ENCODE measurements at regions not wholly inside any gene's neighbourhood (a gene's known extent, or its start where the extent isn't known, plus 50 kb on each side); places are given as distances from the start of the nearest gene placed in this dataset.

DNA sequence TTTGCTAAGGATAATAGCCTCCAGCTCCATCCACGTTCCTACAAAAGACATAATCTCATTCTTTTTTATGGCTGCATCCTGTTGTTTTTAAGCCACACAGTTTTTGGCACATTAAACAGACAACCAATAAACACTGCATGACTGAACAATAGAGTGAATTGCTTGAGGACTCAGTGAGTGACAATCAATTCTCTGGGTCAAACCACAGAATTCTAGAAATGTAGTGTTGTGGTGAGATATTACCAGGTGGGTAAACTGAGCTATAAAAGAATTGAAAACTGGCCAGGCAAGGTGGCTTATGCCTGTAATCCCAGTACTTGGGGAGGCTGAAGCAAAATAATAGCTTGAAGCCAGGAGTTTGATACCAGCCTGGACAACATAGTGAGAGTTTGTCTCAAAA, 154.7 kb upstream of the CADPS start:
- CTCF ChIA-PET (ENCODE audit: low intra/inter-chr PET ratio, low total read pairs) = no interaction called here
- no peak for FAIRE-seq
- Histone ChIP-seq H4K20me1 (ENCODE audit: insufficient read depth, low read length) (no peaks in the 10 kb centered on the region), H3K9me3 (ENCODE audit: low read length) (no peaks in the 10 kb centered on the region), H3K4me3 (replicated peaks in 1 of 3; ENCODE audit: insufficient read depth in 1 of 3, low read depth in 2 of 3, low read length in 3 of 3) (no peak overlapping the region), H3K4me1 (ENCODE audit: insufficient read depth, low read length) (no peaks in the 10 kb centered on the region), H3K9ac (ENCODE audit: insufficient read depth, low read depth, low read length) (no peak overlapping the region), H2AFZ (ENCODE audit: low read length) (no peak overlapping the region), H3K27me3 (ENCODE audit: control insufficient read depth in 1 of 2, insufficient read depth in 2 of 2, low read length in 2 of 2) (no peaks in the 10 kb centered on the region), H3K4me2 (ENCODE audit: low read depth, low read length) (no peak overlapping the region), H3K36me3 (replicated peaks in 1 of 2; ENCODE audit: control insufficient read depth in 1 of 2, insufficient read depth in 2 of 2, low read length in 2 of 2) (no peaks in the 10 kb centered on the region), H3K79me2 (ENCODE audit: insufficient read depth, low read length) (no peaks in the 10 kb centered on the region), H3K27ac (ENCODE audit: extremely low read length, insufficient read depth, low read length) (no peak overlapping the region)
- WGBS (ENCODE audit: low lambda C conversion rate) = 0% methylated on average over 1 of the region's 1 CpG
- no TSS peak for BruUV-seq (replicated peaks)
- DNase-seq (ENCODE audit: low spot score) = no peak
- no peak for ATAC-seq
- intact Hi-C loops (cut with micrococcal nuclease; ENCODE audit: unreplicated experiment) (no loop called here), in situ Hi-C loops (cut with HindIII; ENCODE audit: extremely low pct_ligation_motif_present, low pct_unique_long_range_greater_than_20kb) (no loop called here)
- POLR2A ChIA-PET = no interaction called here
- TF ChIP-seq STAG1 (CRISPR knock-in tag; IDR thresholded peaks at IDR 0.05) = no peak
- TF ChIP-seq ZNF543 (CRISPR knock-in tag; IDR thresholded peaks at IDR 0.05) = no peak
- no peak for TF ChIP-seq ZNF768 (CRISPR knock-in tag; IDR thresholded peaks at IDR 0.05)
- TF ChIP-seq SCMH1 (CRISPR knock-in tag; IDR thresholded peaks at IDR 0.05; ENCODE audit: borderline replicate concordance) = no peak
- TF ChIP-seq EZH2 (conservative IDR thresholded peaks at IDR 0.05; ENCODE audit: low read depth, low read length) = no peak
- TF ChIP-seq, protein P1, sequence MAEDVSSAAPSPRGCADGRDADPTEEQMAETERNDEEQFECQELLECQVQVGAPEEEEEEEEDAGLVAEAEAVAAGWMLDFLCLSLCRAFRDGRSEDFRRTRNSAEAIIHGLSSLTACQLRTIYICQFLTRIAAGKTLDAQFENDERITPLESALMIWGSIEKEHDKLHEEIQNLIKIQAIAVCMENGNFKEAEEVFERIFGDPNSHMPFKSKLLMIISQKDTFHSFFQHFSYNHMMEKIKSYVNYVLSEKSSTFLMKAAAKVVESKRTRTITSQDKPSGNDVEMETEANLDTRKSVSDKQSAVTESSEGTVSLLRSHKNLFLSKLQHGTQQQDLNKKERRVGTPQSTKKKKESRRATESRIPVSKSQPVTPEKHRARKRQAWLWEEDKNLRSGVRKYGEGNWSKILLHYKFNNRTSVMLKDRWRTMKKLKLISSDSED (CRISPR knock-in tag; IDR thresholded peaks at IDR 0.05) = no peak
- TF ChIP-seq ZNF7 (CRISPR knock-in tag; IDR thresholded peaks at IDR 0.05) = no peak
- no peak for TF ChIP-seq SIN3A (IDR thresholded peaks at IDR 0.05; ENCODE audit: borderline replicate concordance, low read depth, low read length)

DNA sequence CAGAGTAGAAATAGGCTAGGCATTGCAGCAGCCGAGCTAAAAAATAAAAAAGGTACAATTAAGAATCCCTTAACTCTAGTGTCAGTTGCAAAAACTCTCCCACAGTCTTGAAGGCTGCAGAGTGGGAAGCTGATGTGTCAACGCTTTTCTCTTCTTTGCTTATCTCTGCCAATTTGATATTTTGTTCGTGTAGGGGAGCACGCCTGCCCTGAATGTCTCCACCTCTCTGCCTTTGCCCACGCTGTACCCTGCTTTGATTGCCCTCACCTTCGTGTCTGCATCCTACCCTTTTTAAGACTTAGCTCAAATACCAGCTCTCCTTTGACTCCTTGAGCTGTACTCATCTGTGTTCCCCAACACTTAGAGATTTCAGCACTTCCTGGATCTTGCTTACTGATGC, 155.4 kb upstream of the CADPS start:
- ATAC-seq (no peak), DNase-seq (ENCODE audit: low spot score) (no peak), FAIRE-seq (no peak)
- intact Hi-C loops (cut with micrococcal nuclease; ENCODE audit: unreplicated experiment) = no loop called here
- Histone ChIP-seq H3K27me3 (ENCODE audit: control insufficient read depth in 1 of 2, insufficient read depth in 2 of 2, low read length in 2 of 2) (no peaks in the 10 kb centered on the region), H3K36me3 (replicated peaks in 1 of 2; ENCODE audit: control insufficient read depth in 1 of 2, insufficient read depth in 2 of 2, low read length in 2 of 2) (no peaks in the 10 kb centered on the region), H3K4me3 (replicated peaks in 1 of 3; ENCODE audit: insufficient read depth in 1 of 3, low read depth in 2 of 3, low read length in 3 of 3) (no peak overlapping the region), H3K27ac (ENCODE audit: extremely low read length, insufficient read depth, low read length) (no peak overlapping the region), H3K4me1 (ENCODE audit: insufficient read depth, low read length) (no peaks in the 10 kb centered on the region), H3K4me2 (ENCODE audit: low read depth, low read length) (no peak overlapping the region), H2AFZ (ENCODE audit: low read length) (no peak overlapping the region), H4K20me1 (ENCODE audit: insufficient read depth, low read length) (no peaks in the 10 kb centered on the region), H3K79me2 (ENCODE audit: insufficient read depth, low read length) (no peaks in the 10 kb centered on the region), H3K9me3 (ENCODE audit: low read length) (no peaks in the 10 kb centered on the region), H3K9ac (ENCODE audit: insufficient read depth, low read depth, low read length) (no peak overlapping the region)
- in situ Hi-C loops (cut with HindIII; ENCODE audit: extremely low pct_ligation_motif_present, low pct_unique_long_range_greater_than_20kb) = no loop called here
- 3% methylated on average over 6 of the region's 6 CpGs for WGBS (ENCODE audit: low lambda C conversion rate)
- CTCF ChIA-PET (ENCODE audit: low intra/inter-chr PET ratio, low total read pairs) = no interaction called here
- POLR2A ChIA-PET = no interaction called here
- no TSS peak for BruUV-seq (replicated peaks)
- TF ChIP-seq, protein P2, sequence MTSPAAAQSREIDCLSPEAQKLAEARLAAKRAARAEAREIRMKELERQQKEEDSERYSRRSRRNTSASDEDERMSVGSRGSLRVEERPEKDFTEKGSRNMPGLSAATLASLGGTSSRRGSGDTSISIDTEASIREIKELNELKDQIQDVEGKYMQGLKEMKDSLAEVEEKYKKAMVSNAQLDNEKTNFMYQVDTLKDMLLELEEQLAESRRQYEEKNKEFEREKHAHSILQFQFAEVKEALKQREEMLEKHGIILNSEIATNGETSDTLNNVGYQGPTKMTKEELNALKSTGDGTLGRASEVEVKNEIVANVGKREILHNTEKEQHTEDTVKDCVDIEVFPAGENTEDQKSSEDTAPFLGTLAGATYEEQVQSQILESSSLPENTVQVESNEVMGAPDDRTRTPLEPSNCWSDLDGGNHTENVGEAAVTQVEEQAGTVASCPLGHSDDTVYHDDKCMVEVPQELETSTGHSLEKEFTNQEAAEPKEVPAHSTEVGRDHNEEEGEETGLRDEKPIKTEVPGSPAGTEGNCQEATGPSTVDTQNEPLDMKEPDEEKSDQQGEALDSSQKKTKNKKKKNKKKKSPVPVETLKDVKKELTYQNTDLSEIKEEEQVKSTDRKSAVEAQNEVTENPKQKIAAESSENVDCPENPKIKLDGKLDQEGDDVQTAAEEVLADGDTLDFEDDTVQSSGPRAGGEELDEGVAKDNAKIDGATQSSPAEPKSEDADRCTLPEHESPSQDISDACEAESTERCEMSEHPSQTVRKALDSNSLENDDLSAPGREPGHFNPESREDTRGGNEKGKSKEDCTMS (CRISPR knock-in tag; conservative IDR thresholded peaks at IDR 0.05) = no peak
- no peak for TF ChIP-seq HNF4G (IDR thresholded peaks at IDR 0.05; ENCODE audit: borderline replicate concordance, low read depth, low read length)
- no peak for TF ChIP-seq HNF4G (CRISPR knock-in tag; IDR thresholded peaks at IDR 0.05; ENCODE audit: borderline replicate concordance, low read depth)
- TF ChIP-seq CREB1 (IDR thresholded peaks at IDR 0.05) = no peak
- no peak for TF ChIP-seq CREB1 (CRISPR knock-in tag; IDR thresholded peaks at IDR 0.05)
- TF ChIP-seq SIN3A (IDR thresholded peaks at IDR 0.05; ENCODE audit: borderline replicate concordance, low read depth, low read length) = no peak
- TF ChIP-seq, protein P3, sequence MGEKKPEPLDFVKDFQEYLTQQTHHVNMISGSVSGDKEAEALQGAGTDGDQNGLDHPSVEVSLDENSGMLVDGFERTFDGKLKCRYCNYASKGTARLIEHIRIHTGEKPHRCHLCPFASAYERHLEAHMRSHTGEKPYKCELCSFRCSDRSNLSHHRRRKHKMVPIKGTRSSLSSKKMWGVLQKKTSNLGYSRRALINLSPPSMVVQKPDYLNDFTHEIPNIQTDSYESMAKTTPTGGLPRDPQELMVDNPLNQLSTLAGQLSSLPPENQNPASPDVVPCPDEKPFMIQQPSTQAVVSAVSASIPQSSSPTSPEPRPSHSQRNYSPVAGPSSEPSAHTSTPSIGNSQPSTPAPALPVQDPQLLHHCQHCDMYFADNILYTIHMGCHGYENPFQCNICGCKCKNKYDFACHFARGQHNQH (CRISPR knock-in tag; IDR thresholded peaks at IDR 0.05) = no peak
